Ishikawa (cell line): ENCODE measurements at regions not wholly inside any gene's neighbourhood (a gene's known extent, or its start where the extent isn't known, plus 50 kb on each side); places are given as distances from the start of the nearest gene placed in this dataset.

Source experiments
- CEBPB ChIP-seq: IDR thresholded peaks from 2 replicates; pipeline ENCODE4 v1.6.1; 2012
- CREB1 ChIP-seq: IDR thresholded peaks from 2 replicates; pipeline ENCODE4 v1.6.1; 2012; ENCODE audit warnings: low read depth
- EGR1 ChIP-seq: IDR thresholded peaks from 2 replicates; pipeline ENCODE4 v1.6.1; 2012
- EP300 ChIP-seq: IDR thresholded peaks from 2 replicates; pipeline ENCODE4 v1.6.1; 2012; ENCODE audit warnings: borderline replicate concordance
- FOXM1 ChIP-seq: IDR thresholded peaks from 2 replicates; pipeline ENCODE4 v1.6.1; 2012; ENCODE audit warnings: low read depth, borderline replicate concordance
- NFIC ChIP-seq: IDR thresholded peaks from 2 replicates; pipeline ENCODE4 v1.6.1; 2012
- RAD21 ChIP-seq: IDR thresholded peaks from 2 replicates; pipeline ENCODE4 v1.6.1; 2012; ENCODE audit warnings: low read depth
- REST ChIP-seq: IDR thresholded peaks from 2 replicates; pipeline ENCODE4 v1.6.1; 2012; ENCODE audit warnings: low read depth, mild to moderate bottlenecking
- TAF1 ChIP-seq: IDR thresholded peaks from 2 replicates; pipeline ENCODE4 v1.6.1; 2012; ENCODE audit warnings: low read depth, mild to moderate bottlenecking
- TCF12 ChIP-seq: IDR thresholded peaks from 2 replicates; pipeline ENCODE4 v1.6.1; 2012; ENCODE audit warnings: low read depth
- TEAD4 ChIP-seq: IDR thresholded peaks from 2 replicates; pipeline ENCODE4 v1.6.1; 2012
- YY1 ChIP-seq: IDR thresholded peaks from 2 replicates; pipeline ENCODE4 v1.6.1; 2012; ENCODE audit warnings: low read depth
- ZBTB7A ChIP-seq: IDR thresholded peaks from 2 replicates; pipeline ENCODE4 v1.6.1; 2012; ENCODE audit warnings: low read depth
- TF ChIP-seq, protein P1 (sequence below): IDR thresholded peaks from 2 replicates; pipeline ENCODE4 v1.6.1; 2012
- TF ChIP-seq, protein P2 (sequence below): IDR thresholded peaks from 2 replicates; pipeline ENCODE4 v1.6.1; 2012

DNA sequence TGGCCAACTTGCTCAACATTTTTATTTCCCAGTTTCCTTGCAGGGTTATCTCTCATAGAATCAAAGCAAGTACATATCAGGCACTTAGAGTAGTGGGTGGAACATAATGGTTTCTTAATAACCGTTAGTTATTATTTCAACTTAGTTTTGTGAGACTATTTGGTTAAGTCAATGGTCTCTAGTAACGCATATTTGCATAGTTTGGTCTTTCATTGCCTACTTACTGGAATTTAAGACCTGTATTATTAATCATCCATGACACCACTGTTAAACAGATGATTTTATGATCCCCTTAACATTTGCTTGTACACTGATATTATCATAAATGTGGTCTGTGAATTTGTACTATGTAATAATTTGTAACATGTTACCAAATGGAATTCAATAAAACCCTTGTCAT, 70.9 kb upstream of the SMIM31 start:
- no peak for TF ChIP-seq EGR1
- no peak for TF ChIP-seq FOXM1
- TF ChIP-seq EP300: no peak
- TF ChIP-seq ZBTB7A: no peak
- TF ChIP-seq CEBPB: no peak
- TF ChIP-seq REST: no peak
- TF ChIP-seq TAF1: no peak
- no peak for TF ChIP-seq CREB1
- no peak for TF ChIP-seq NFIC
- TF ChIP-seq, protein P1, sequence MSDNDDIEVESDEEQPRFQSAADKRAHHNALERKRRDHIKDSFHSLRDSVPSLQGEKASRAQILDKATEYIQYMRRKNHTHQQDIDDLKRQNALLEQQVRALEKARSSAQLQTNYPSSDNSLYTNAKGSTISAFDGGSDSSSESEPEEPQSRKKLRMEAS: no peak
- TF ChIP-seq, protein P2, sequence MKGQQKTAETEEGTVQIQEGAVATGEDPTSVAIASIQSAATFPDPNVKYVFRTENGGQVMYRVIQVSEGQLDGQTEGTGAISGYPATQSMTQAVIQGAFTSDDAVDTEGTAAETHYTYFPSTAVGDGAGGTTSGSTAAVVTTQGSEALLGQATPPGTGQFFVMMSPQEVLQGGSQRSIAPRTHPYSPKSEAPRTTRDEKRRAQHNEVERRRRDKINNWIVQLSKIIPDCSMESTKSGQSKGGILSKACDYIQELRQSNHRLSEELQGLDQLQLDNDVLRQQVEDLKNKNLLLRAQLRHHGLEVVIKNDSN: no peak
- no peak for TF ChIP-seq TEAD4
- no peak for TF ChIP-seq YY1
- TF ChIP-seq TCF12: no peak

DNA sequence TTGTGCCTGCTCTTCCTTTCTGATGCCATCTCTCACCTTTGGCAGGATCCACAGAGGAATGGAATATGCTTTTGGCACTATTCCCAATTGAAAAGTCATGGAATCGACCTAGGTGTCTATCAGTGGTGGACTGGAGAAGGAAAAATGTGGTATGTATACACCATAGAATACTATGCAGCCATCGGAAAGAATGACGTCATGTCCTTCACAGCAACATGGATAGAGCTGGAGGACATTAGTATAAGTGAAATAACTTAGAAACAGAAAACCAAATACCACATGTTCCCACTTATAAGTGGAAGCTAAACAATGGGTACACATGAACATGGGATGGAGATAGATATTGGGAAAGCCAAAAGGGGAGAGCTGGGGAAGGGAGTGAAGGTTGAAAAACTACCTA, 58.3 kb upstream of the SMIM31 start:
- TF ChIP-seq, protein P1: no peak
- TF ChIP-seq CEBPB: no peak
- TF ChIP-seq NFIC: no peak
- no peak for TF ChIP-seq REST
- no peak for TF ChIP-seq TAF1
- no peak for TF ChIP-seq RAD21
- no peak for TF ChIP-seq EGR1
- TF ChIP-seq ZBTB7A: no peak
- TF ChIP-seq TCF12: no peak
- TF ChIP-seq FOXM1: no peak
- TF ChIP-seq YY1: no peak
- no peak for TF ChIP-seq CREB1
- TF ChIP-seq, protein P2: no peak
- TF ChIP-seq EP300: no peak
- TF ChIP-seq TEAD4: no peak

- TF ChIP-seq REST: no peak
- TF ChIP-seq RAD21: peak; percentile 50
Observed at GRCh38 chr4:164700471-164700870, 53.5 kb upstream of the SMIM31 start.

- TF ChIP-seq, protein P2: no peak
- no peak for TF ChIP-seq EP300
- TF ChIP-seq RAD21: no peak
- TF ChIP-seq, protein P1: no peak
- TF ChIP-seq ZBTB7A: no peak
- TF ChIP-seq YY1: no peak
- TF ChIP-seq NFIC: no peak
- no peak for TF ChIP-seq TEAD4
- TF ChIP-seq TCF12: no peak
- TF ChIP-seq REST: no peak
- no peak for TF ChIP-seq FOXM1
- no peak for TF ChIP-seq TAF1
- no peak for TF ChIP-seq CREB1
- no peak for TF ChIP-seq CEBPB
- TF ChIP-seq EGR1: no peak
Observed at GRCh38 chr4:164701665-164702064, 52.3 kb upstream of the SMIM31 start.
